H9 (cell line): ENCODE measurements at regions not wholly inside any gene's neighbourhood (a gene's known extent, or its start where the extent isn't known, plus 50 kb on each side); places are given as distances from the start of the nearest gene placed in this dataset.

Experiments used
- DNase-seq: peaks from one replicate; pipeline ENCODE4 v3.0.0-alpha.2; 2017
- H2AFZ ChIP-seq: one replicate; pipeline ENCODE4 v1.6.1; 2013; ENCODE audit warnings: mild to moderate bottlenecking, low read length, control low read depth, moderate library complexity
- H2AK5ac ChIP-seq: 2 replicates; pipeline ENCODE4 v1.6.1; 2013; ENCODE audit warnings: low read length, control low read depth, mixed read lengths; ENCODE audit not compliant: insufficient read length
- H2BK120ac ChIP-seq: one replicate; pipeline ENCODE4 v1.6.1; 2013; ENCODE audit warnings: low read depth, mild to moderate bottlenecking, low read length, control low read depth, inconsistent platforms; ENCODE audit not compliant: poor library complexity, severe bottlenecking
- H2BK12ac ChIP-seq: 2 replicates; pipeline ENCODE4 v1.6.1; 2013; ENCODE audit warnings: low read length, control low read depth, mixed read lengths, low read depth; ENCODE audit not compliant: insufficient read length
- H2BK15ac ChIP-seq: 2 replicates; pipeline ENCODE4 v1.6.1; 2013; ENCODE audit warnings: low read depth, low read length, control low read depth
- H2BK20ac ChIP-seq: one replicate; pipeline ENCODE4 v1.6.1; 2013; ENCODE audit warnings: low read depth, mild to moderate bottlenecking, low read length, control low read depth, inconsistent platforms; ENCODE audit not compliant: poor library complexity, severe bottlenecking
- H2BK5ac ChIP-seq: 2 replicates; pipeline ENCODE4 v1.6.1; 2013; ENCODE audit warnings: low read length, control low read depth, mixed read lengths; ENCODE audit not compliant: insufficient read length
- H3K14ac ChIP-seq: 2 replicates; pipeline ENCODE4 v1.6.1; 2013; ENCODE audit warnings: low read length, control low read depth; ENCODE audit not compliant: insufficient read depth
- H3K18ac ChIP-seq: 2 replicates; pipeline ENCODE4 v1.6.1; 2013; ENCODE audit warnings: low read depth, mild to moderate bottlenecking, mixed read lengths, low read length, control low read depth; ENCODE audit not compliant: insufficient read length
- H3K23ac ChIP-seq: 2 replicates; pipeline ENCODE4 v1.6.1; 2013; ENCODE audit warnings: low read length, control low read depth, mixed read lengths, low read depth; ENCODE audit not compliant: insufficient read length
- H3K23me2 ChIP-seq: 2 replicates; pipeline ENCODE4 v1.6.1; 2013; ENCODE audit warnings: low read depth, mild to moderate bottlenecking, mixed read lengths, low read length, control low read depth; ENCODE audit not compliant: insufficient read length, poor library complexity, severe bottlenecking
- H3K27ac ChIP-seq: 2 replicates; pipeline ENCODE4 v1.5.1; 2013; ENCODE audit warnings: low read length, control low read depth, mixed read lengths, low read depth; ENCODE audit not compliant: insufficient read length
- H3K27me3 ChIP-seq: 2 replicates; pipeline ENCODE4 v1.6.1; 2013; ENCODE audit warnings: low read length, control low read depth, inconsistent platforms; ENCODE audit not compliant: insufficient read depth
- H3K4ac ChIP-seq: 2 replicates; pipeline ENCODE4 v1.6.1; 2013; ENCODE audit warnings: low read depth, mild to moderate bottlenecking, control low read depth, inconsistent platforms, low read length, moderate library complexity
- H3K4me1 ChIP-seq: 2 replicates; pipeline ENCODE4 v1.6.1; 2013; ENCODE audit warnings: low read length, control low read depth, inconsistent platforms; ENCODE audit not compliant: insufficient read depth
- H3K4me2 ChIP-seq: 2 replicates; pipeline ENCODE4 v1.6.1; 2013; ENCODE audit warnings: low read length, control low read depth, mixed read lengths; ENCODE audit not compliant: insufficient read length, insufficient read depth
- H3K56ac ChIP-seq: 2 replicates; pipeline ENCODE4 v1.6.1; 2013; ENCODE audit warnings: low read depth, mild to moderate bottlenecking, mixed read lengths, low read length, control low read depth; ENCODE audit not compliant: insufficient read length
- H3K79me1 ChIP-seq: 2 replicates; pipeline ENCODE4 v1.6.1; 2013; ENCODE audit warnings: low read depth, mild to moderate bottlenecking, moderate library complexity, low read length, control low read depth, inconsistent platforms; ENCODE audit not compliant: insufficient read depth, poor library complexity, severe bottlenecking
- H3K79me2 ChIP-seq: 2 replicates; pipeline ENCODE4 v1.6.1; 2013; ENCODE audit warnings: low read length, control low read depth, inconsistent platforms; ENCODE audit not compliant: insufficient read depth
- H3K9ac ChIP-seq: 2 replicates; pipeline ENCODE4 v1.6.1; 2013; ENCODE audit warnings: low read length, control low read depth, mixed read lengths; ENCODE audit not compliant: insufficient read length; ENCODE audit errors: extremely low read depth
- H3K9me3 ChIP-seq: one replicate; pipeline ENCODE4 v1.6.1; 2013; ENCODE audit warnings: low read depth, low read length, inconsistent platforms; ENCODE audit not compliant: control insufficient read depth
- H3T11ph ChIP-seq: one replicate; pipeline ENCODE4 v1.6.1; 2013; ENCODE audit warnings: mild to moderate bottlenecking, low read length, control low read depth, inconsistent platforms
- H4K20me1 ChIP-seq: one replicate; pipeline ENCODE4 v1.6.1; 2013; ENCODE audit not compliant: control insufficient read depth, insufficient read length, insufficient read depth
- H4K5ac ChIP-seq: 2 replicates; pipeline ENCODE4 v1.6.1; 2013; ENCODE audit warnings: low read depth, mild to moderate bottlenecking, mixed read lengths, low read length, control low read depth; ENCODE audit not compliant: insufficient read length
- H4K8ac ChIP-seq: replicated peaks from 2 replicates; pipeline ENCODE4 v1.6.1; 2013; ENCODE audit warnings: low read length, control low read depth, mixed read lengths, low read depth; ENCODE audit not compliant: insufficient read length
- H4K91ac ChIP-seq: 2 replicates; pipeline ENCODE4 v1.6.1; 2013; ENCODE audit warnings: low read depth, mild to moderate bottlenecking, moderate library complexity, mixed read lengths, low read length, control low read depth; ENCODE audit not compliant: insufficient read length
- H3K27ac Mint-ChIP-seq, 3 experiments: 2 replicates in 2 of 3; 3 replicates in 1 of 3; pipeline ENCODE4 v1.8.0; 2020 to 2021; ENCODE audit warnings: mixed read lengths in 3 of 3, mild to moderate bottlenecking in 1 of 3, moderate library complexity in 1 of 3
- H3K27me3 Mint-ChIP-seq: 2 replicates; pipeline ENCODE4 v1.8.0; 2021; ENCODE audit warnings: low read depth, mild to moderate bottlenecking, moderate library complexity, mixed read lengths
- H3K36me3 Mint-ChIP-seq, 3 experiments: 2 replicates in 2 of 3; 3 replicates in 1 of 3; pipeline ENCODE4 v1.8.0; 2020 to 2021; ENCODE audit warnings: low read depth in 3 of 3, mixed read lengths in 3 of 3; ENCODE audit not compliant: insufficient read depth in 1 of 3
- H3K4me1 Mint-ChIP-seq, 2 experiments: 2 replicates each; pipeline ENCODE4 v1.8.0; 2020; ENCODE audit warnings: mixed read lengths in 2 of 2
- H3K4me3 Mint-ChIP-seq, 2 experiments: 2 replicates in 1 of 2; 3 replicates in 1 of 2; pipeline ENCODE4 v1.8.0; 2020 to 2021; ENCODE audit warnings: mild to moderate bottlenecking in 2 of 2, mixed read lengths in 2 of 2, moderate library complexity in 1 of 2
- H3K9me3 Mint-ChIP-seq, 2 experiments: 2 replicates in 1 of 2; 3 replicates in 1 of 2; pipeline ENCODE4 v1.8.0; 2020; ENCODE audit warnings: mild to moderate bottlenecking in 2 of 2, mixed read lengths in 2 of 2, moderate library complexity in 1 of 2
- WGBS: extraction: QIAGEN DNeasy Blood & Tissue Kit; methylation state at CpG from one replicate; pipeline ENCODE4 v1.1.7; 2013; ENCODE audit warnings: missing lambda C conversion rate, low lambda C conversion rate, mixed read lengths; ENCODE audit not compliant: insufficient read length; ENCODE audit errors: extremely low coverage; 5-methylcytosine and 5-hydroxymethylcytosine counted together
- TF ChIP-seq, protein P1 (sequence below): fragments of 200-600 bp; sonication (generic); conservative IDR thresholded peaks from 3 replicates; pipeline ENCODE4 v1.8.0; 2021; ENCODE audit warnings: antibody characterized with exemption, mild to moderate bottlenecking

GRCh38 chr17:14774774-14775173 is 473.9 kb downstream of the HS3ST3B1 start:
- H4K8ac ChIP-seq: no peak overlapping the region
- Mint-ChIP-seq H3K27me3 (peaks cover 6% of the 10 kb centered on the region; the same call in 1 of the 2 replicates), H3K27ac (no peak overlapping the region), H3K36me3 (peaks cover 0 to 5% (median 0%) of the 10 kb centered on the region in 3 experiments; a peak in 4 of 7 replicates), H3K4me1 (peaks cover 27 to 34% of the 10 kb centered on the region in 2 experiments), H3K9me3 (peaks cover 0 to 6% of the 10 kb centered on the region in 2 experiments; a peak in 3 of 5 replicates), H3K4me3 (no peak overlapping the region)
- no peaks in the 10 kb centered on the region for H3K27me3 ChIP-seq
- H3K9me3 ChIP-seq: no peaks in the 10 kb centered on the region
- no peak overlapping the region for H3K27ac ChIP-seq
- H3K4me1 ChIP-seq: peaks cover 7% of the 10 kb centered on the region; the same call in 1 of the 2 replicates
- no peak overlapping the region for H2AK5ac ChIP-seq
- no peaks in the 10 kb centered on the region for H3K79me1 ChIP-seq
- no peak overlapping the region for H3K4ac ChIP-seq
- H2BK12ac ChIP-seq: no peak overlapping the region
- H4K91ac ChIP-seq: no peak overlapping the region
- no peak overlapping the region for H4K5ac ChIP-seq
- H3K56ac ChIP-seq: no peak overlapping the region
- H3K23ac ChIP-seq: no peak overlapping the region
- no peak overlapping the region for H3K14ac ChIP-seq
- TF ChIP-seq, protein P1, sequence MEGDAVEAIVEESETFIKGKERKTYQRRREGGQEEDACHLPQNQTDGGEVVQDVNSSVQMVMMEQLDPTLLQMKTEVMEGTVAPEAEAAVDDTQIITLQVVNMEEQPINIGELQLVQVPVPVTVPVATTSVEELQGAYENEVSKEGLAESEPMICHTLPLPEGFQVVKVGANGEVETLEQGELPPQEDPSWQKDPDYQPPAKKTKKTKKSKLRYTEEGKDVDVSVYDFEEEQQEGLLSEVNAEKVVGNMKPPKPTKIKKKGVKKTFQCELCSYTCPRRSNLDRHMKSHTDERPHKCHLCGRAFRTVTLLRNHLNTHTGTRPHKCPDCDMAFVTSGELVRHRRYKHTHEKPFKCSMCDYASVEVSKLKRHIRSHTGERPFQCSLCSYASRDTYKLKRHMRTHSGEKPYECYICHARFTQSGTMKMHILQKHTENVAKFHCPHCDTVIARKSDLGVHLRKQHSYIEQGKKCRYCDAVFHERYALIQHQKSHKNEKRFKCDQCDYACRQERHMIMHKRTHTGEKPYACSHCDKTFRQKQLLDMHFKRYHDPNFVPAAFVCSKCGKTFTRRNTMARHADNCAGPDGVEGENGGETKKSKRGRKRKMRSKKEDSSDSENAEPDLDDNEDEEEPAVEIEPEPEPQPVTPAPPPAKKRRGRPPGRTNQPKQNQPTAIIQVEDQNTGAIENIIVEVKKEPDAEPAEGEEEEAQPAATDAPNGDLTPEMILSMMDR: no peak
- no peak overlapping the region for H3T11ph ChIP-seq
- no peaks in the 10 kb centered on the region for H3K23me2 ChIP-seq
- no peak overlapping the region for H3K9ac ChIP-seq
- no peak overlapping the region for H2AFZ ChIP-seq
- no peak for DNase-seq
- no peak overlapping the region for H3K4me2 ChIP-seq
- H2BK5ac ChIP-seq: no peak overlapping the region
- no peak overlapping the region for H2BK120ac ChIP-seq
- no peaks in the 10 kb centered on the region for H4K20me1 ChIP-seq
- no CpG with 5 or more reads among the region's 1 CpG for WGBS
- H2BK20ac ChIP-seq: no peak overlapping the region
- H3K79me2 ChIP-seq: no peaks in the 10 kb centered on the region
- no peak overlapping the region for H3K18ac ChIP-seq
- H2BK15ac ChIP-seq: no peak overlapping the region
